MCF 10A (cell line): ENCODE measurements at regions not wholly inside any gene's neighbourhood (a gene's known extent, or its start where the extent isn't known, plus 50 kb on each side); places are given as distances from the start of the nearest gene placed in this dataset.

ENCODE experiments used
- BruUV-seq: library from RNA; stranded (reverse); fragments of 400-500 nt; replicated peaks from 2 replicates; lab custom pipeline; 2021; lab: Mats Ljungman, UMichigan
- CTCF ChIA-PET: fragments of 300-600 bp; sonication (Branson Sonifier 250); formaldehyde crosslinking; extraction: SDS; loops from one replicate; lab custom pipeline; 2021; ENCODE audit warnings: antibody characterized with exemption, inconsistent platforms; lab: Yijun Ruan, JAX
- POLR2A ChIA-PET: fragments of 300-600, 350-650 bp; sonication (Branson Sonifier 250); formaldehyde crosslinking; extraction: SDS; loops from one replicate; lab custom pipeline; 2020; ENCODE audit warnings: antibody characterized with exemption, inconsistent platforms; lab: Yijun Ruan, JAX
- DNase-seq: peaks from one replicate; pipeline ENCODE4 v3.0.0-alpha.2; 2018; ENCODE audit not compliant: unreplicated experiment
- H3K27ac Mint-ChIP-seq: one replicate; pipeline ENCODE4 v1.8.0; 2022; ENCODE audit warnings: mild to moderate bottlenecking, low read depth, mixed read lengths; ENCODE audit not compliant: unreplicated experiment
- H3K27me3 Mint-ChIP-seq: one replicate; pipeline ENCODE4 v1.8.0; 2022; ENCODE audit warnings: mixed read lengths; ENCODE audit not compliant: insufficient read depth, unreplicated experiment
- H3K36me3 Mint-ChIP-seq: one replicate; pipeline ENCODE4 v1.8.0; 2022; ENCODE audit warnings: mild to moderate bottlenecking, moderate library complexity, mixed read lengths; ENCODE audit not compliant: insufficient read depth, unreplicated experiment
- H3K4me1 Mint-ChIP-seq: one replicate; pipeline ENCODE4 v1.8.0; 2022; ENCODE audit warnings: mixed read lengths; ENCODE audit not compliant: insufficient read depth, unreplicated experiment
- H3K4me3 Mint-ChIP-seq: one replicate; pipeline ENCODE4 v1.8.0; 2022; ENCODE audit warnings: mild to moderate bottlenecking, moderate library complexity, mixed read lengths; ENCODE audit not compliant: unreplicated experiment
- H3K9me3 Mint-ChIP-seq: one replicate; pipeline ENCODE4 v1.8.0; 2022; ENCODE audit warnings: mixed read lengths; ENCODE audit not compliant: unreplicated experiment
- CTCF ChIP-seq: fragments of 200-600 bp; IDR thresholded peaks from one replicate; pipeline ENCODE4 v1.8.0; 2022; ENCODE audit warnings: antibody characterized with exemption, mild to moderate bottlenecking; ENCODE audit not compliant: unreplicated experiment
- intact Hi-C: fragments of 100-400 bp; cut with micrococcal nuclease; formaldehyde crosslinking; loops from 2 replicates; pipeline ENCODE4 v1.14.1; 2022

GRCh38 chr11:41845066-41845465 is 385.6 kb upstream of the LRRC4C start:
- CTCF ChIA-PET = interaction anchor here (0.6 to 0.7 kb wide), 2 partner anchors 27 to 1332 kb away, joined by 3 read pairs; no protein-coding TSS in a partner anchor
- no peaks in the 10 kb centered on the region for H3K4me1 Mint-ChIP-seq
- TF ChIP-seq CTCF = no peak
- POLR2A ChIA-PET = no interaction called here
- no peaks in the 10 kb centered on the region for H3K36me3 Mint-ChIP-seq
- H3K27ac Mint-ChIP-seq = no peak overlapping the region
- BruUV-seq = no TSS peak
- intact Hi-C loops = no loop called here
- H3K4me3 Mint-ChIP-seq = no peak overlapping the region
- H3K9me3 Mint-ChIP-seq = peaks cover 6% of the 10 kb centered on the region
- H3K27me3 Mint-ChIP-seq = no peaks in the 10 kb centered on the region
- no peak for DNase-seq

- Mint-ChIP-seq H3K27ac (no peak overlapping the region), H3K4me3 (no peak overlapping the region), H3K36me3 (no peaks in the 10 kb centered on the region), H3K4me1 (no peaks in the 10 kb centered on the region), H3K27me3 (no peaks in the 10 kb centered on the region), H3K9me3 (no peaks in the 10 kb centered on the region)
- BruUV-seq = no TSS peak
- DNase-seq = no peak
- TF ChIP-seq CTCF = no peak
- intact Hi-C loops = no loop called here
- CTCF ChIA-PET = interaction anchor here (0.6 kb wide), 1 partner anchor 257 kb away, joined by 4 read pairs; no protein-coding TSS in a partner anchor
- POLR2A ChIA-PET = no interaction called here
These were observed 388.9 kb upstream of the LRRC4C start for GRCh38 chr11:41848349-41848748.

GRCh38 chr11:41849250-41849649 is 389.8 kb upstream of the LRRC4C start:
- no TSS peak for BruUV-seq
- Mint-ChIP-seq H3K36me3 (no peaks in the 10 kb centered on the region), H3K27me3 (no peaks in the 10 kb centered on the region), H3K4me3 (no peak overlapping the region), H3K4me1 (no peaks in the 10 kb centered on the region), H3K27ac (no peak overlapping the region), H3K9me3 (no peaks in the 10 kb centered on the region)
- intact Hi-C loops = no loop called here
- ChIA-PET CTCF (no interaction called here), POLR2A (no interaction called here)
- DNase-seq = no peak
- no peak for TF ChIP-seq CTCF

- Mint-ChIP-seq H3K36me3 (no peaks in the 10 kb centered on the region), H3K4me1 (no peaks in the 10 kb centered on the region), H3K9me3 (no peaks in the 10 kb centered on the region), H3K27ac (no peak overlapping the region), H3K4me3 (no peak overlapping the region), H3K27me3 (no peaks in the 10 kb centered on the region)
- intact Hi-C loops = no loop called here
- ChIA-PET CTCF (no interaction called here), POLR2A (interaction anchor here (0.6 to 0.7 kb wide), 2 partner anchors 478 to 614 kb away, joined by 3 read pairs; no protein-coding TSS in a partner anchor)
- TF ChIP-seq CTCF = no peak
- BruUV-seq = no TSS peak
- no peak for DNase-seq
These were observed 392.3 kb upstream of the LRRC4C start for GRCh38 chr11:41851743-41852142.
